KMS-11 (cell line): ENCODE measurements at regions not wholly inside any gene's neighbourhood (a gene's known extent, or its start where the extent isn't known, plus 50 kb on each side); places are given as distances from the start of the nearest gene placed in this dataset.

ENCODE experiments used
- H2AFZ ChIP-seq: fragments of 200-600 bp; sonication (generic); 2 replicates; pipeline ENCODE4 v1.6.1; 2016; ENCODE audit warnings: antibody characterized with exemption, mixed run types, low read depth
- H3K27ac ChIP-seq: fragments of 200-600 bp; sonication (generic); 2 replicates; pipeline ENCODE4 v1.6.1; 2016; ENCODE audit warnings: mild to moderate bottlenecking, mixed run types
- H3K27me3 ChIP-seq: fragments of 200-600 bp; sonication (generic); 2 replicates; pipeline ENCODE4 v1.6.1; 2017; ENCODE audit warnings: mild to moderate bottlenecking, low read depth, mixed run types, moderate library complexity; ENCODE audit not compliant: insufficient read depth
- H3K36me3 ChIP-seq: fragments of 200-600 bp; sonication (generic); 2 replicates; pipeline ENCODE4 v1.6.1; 2017; ENCODE audit warnings: mild to moderate bottlenecking, mixed run types; ENCODE audit not compliant: insufficient read depth
- H3K4me1 ChIP-seq: fragments of 200-600 bp; sonication (generic); 2 replicates; pipeline ENCODE4 v1.6.1; 2016; ENCODE audit warnings: mild to moderate bottlenecking, low read depth, mixed run types; ENCODE audit not compliant: poor library complexity, severe bottlenecking
- H3K4me2 ChIP-seq: fragments of 200-600 bp; sonication (generic); 2 replicates; pipeline ENCODE4 v1.7.0; 2016; ENCODE audit warnings: mild to moderate bottlenecking, mixed run types
- H3K4me3 ChIP-seq: fragments of 200-600 bp; sonication (generic); IDR thresholded peaks from 2 replicates; pipeline ENCODE4 v1.6.1; 2017; ENCODE audit warnings: low read depth, low read length, mixed read lengths; ENCODE audit not compliant: insufficient read depth
- H3K79me2 ChIP-seq: fragments of 200-600 bp; sonication (generic); 2 replicates; pipeline ENCODE4 v1.6.1; 2016; ENCODE audit warnings: low read depth, mixed run types; ENCODE audit not compliant: insufficient read depth
- H3K9ac ChIP-seq: fragments of 200-600 bp; sonication (generic); 2 replicates; pipeline ENCODE4 v1.6.1; 2016; ENCODE audit warnings: mild to moderate bottlenecking, mixed run types
- H4K20me1 ChIP-seq: fragments of 200-600 bp; sonication (generic); 2 replicates; pipeline ENCODE4 v1.6.1; 2016; ENCODE audit warnings: mild to moderate bottlenecking, mixed run types; ENCODE audit not compliant: insufficient read depth
- CTCF ChIP-seq: fragments of 200-600 bp; sonication (generic); conservative IDR thresholded peaks from 2 replicates; pipeline ENCODE4 v1.6.1; 2017; ENCODE audit warnings: low read depth, mild to moderate bottlenecking, antibody characterized with exemption, low read length, moderate library complexity, mixed read lengths

GRCh38 chr5:126220725-126221124 lies 202.5 kb upstream of the GRAMD2B start:
- H2AFZ ChIP-seq = no peak overlapping the region
- H3K9ac ChIP-seq = no peak overlapping the region
- H3K27me3 ChIP-seq = no peaks in the 10 kb centered on the region
- H3K79me2 ChIP-seq = no peaks in the 10 kb centered on the region
- no peaks in the 10 kb centered on the region for H3K4me1 ChIP-seq
- no peak overlapping the region for H3K4me2 ChIP-seq
- H4K20me1 ChIP-seq = no peaks in the 10 kb centered on the region
- no peak overlapping the region for H3K27ac ChIP-seq
- H3K4me3 ChIP-seq = no peak overlapping the region
- TF ChIP-seq CTCF = no peak
- no peaks in the 10 kb centered on the region for H3K36me3 ChIP-seq

DNA sequence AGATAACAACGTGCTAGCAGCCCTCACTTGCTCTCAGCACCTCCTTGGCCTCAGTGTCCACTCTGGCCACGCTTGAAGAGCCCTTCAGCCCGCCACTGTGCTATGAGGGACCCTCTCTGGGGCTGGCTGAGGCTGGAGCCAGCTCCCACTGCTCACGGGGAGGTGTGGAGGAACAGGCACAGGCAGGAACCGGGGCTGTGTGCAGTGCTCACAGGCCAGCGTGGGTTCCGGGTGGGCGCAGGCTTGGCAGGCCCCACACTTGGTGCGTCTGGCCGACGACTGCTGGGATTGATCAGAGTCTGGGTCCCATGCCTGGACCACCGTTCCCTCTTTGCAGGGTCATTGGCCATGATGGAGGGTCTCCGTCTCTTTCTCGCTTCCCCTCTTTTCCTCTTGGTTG lies 194.3 kb upstream of the GRAMD2B start:
- no peak overlapping the region for H3K4me3 ChIP-seq
- H2AFZ ChIP-seq = no peak overlapping the region
- H3K9ac ChIP-seq = no peak overlapping the region
- no peaks in the 10 kb centered on the region for H3K36me3 ChIP-seq
- H3K27ac ChIP-seq = no peak overlapping the region
- H4K20me1 ChIP-seq = no peaks in the 10 kb centered on the region
- no peak for TF ChIP-seq CTCF
- H3K79me2 ChIP-seq = no peaks in the 10 kb centered on the region
- H3K4me1 ChIP-seq = no peaks in the 10 kb centered on the region
- no peak overlapping the region for H3K4me2 ChIP-seq
- H3K27me3 ChIP-seq = no peaks in the 10 kb centered on the region

- TF ChIP-seq CTCF = no peak
- Histone ChIP-seq H3K4me2 (no peak overlapping the region), H3K36me3 (no peaks in the 10 kb centered on the region), H3K27ac (no peak overlapping the region), H3K4me3 (no peak overlapping the region), H3K4me1 (no peaks in the 10 kb centered on the region), H3K9ac (no peak overlapping the region), H2AFZ (no peak overlapping the region), H4K20me1 (no peaks in the 10 kb centered on the region), H3K79me2 (no peaks in the 10 kb centered on the region), H3K27me3 (no peaks in the 10 kb centered on the region)
These were observed 190.0 kb upstream of the GRAMD2B start for GRCh38 chr5:126233256-126233655.

GRCh38 chr5:126234563-126235195 lies 188.5 kb upstream of the GRAMD2B start:
- H3K4me1 ChIP-seq = no peaks in the 10 kb centered on the region
- no peaks in the 10 kb centered on the region for H4K20me1 ChIP-seq
- H3K4me3 ChIP-seq = no peak overlapping the region
- H3K9ac ChIP-seq = no peak overlapping the region
- peak overlapping the region; percentile 37 for H2AFZ ChIP-seq
- no peaks in the 10 kb centered on the region for H3K36me3 ChIP-seq
- peak; percentile 77 for TF ChIP-seq CTCF
- no peaks in the 10 kb centered on the region for H3K79me2 ChIP-seq
- peak overlapping the region; percentile 19; the same call in 1 of the 2 replicates for H3K4me2 ChIP-seq
- H3K27ac ChIP-seq = no peak overlapping the region
- no peaks in the 10 kb centered on the region for H3K27me3 ChIP-seq
